ENCODE measurements at regions not wholly inside any gene's neighbourhood (a gene's known extent, or its start where the extent isn't known, plus 50 kb on each side); places are given as distances from the start of the nearest gene placed in this dataset.

GRCh38 chr2:221096706-221097567 lies 475.2 kb downstream of the EPHA4 start:
- TF ChIP-seq, protein P1, sequence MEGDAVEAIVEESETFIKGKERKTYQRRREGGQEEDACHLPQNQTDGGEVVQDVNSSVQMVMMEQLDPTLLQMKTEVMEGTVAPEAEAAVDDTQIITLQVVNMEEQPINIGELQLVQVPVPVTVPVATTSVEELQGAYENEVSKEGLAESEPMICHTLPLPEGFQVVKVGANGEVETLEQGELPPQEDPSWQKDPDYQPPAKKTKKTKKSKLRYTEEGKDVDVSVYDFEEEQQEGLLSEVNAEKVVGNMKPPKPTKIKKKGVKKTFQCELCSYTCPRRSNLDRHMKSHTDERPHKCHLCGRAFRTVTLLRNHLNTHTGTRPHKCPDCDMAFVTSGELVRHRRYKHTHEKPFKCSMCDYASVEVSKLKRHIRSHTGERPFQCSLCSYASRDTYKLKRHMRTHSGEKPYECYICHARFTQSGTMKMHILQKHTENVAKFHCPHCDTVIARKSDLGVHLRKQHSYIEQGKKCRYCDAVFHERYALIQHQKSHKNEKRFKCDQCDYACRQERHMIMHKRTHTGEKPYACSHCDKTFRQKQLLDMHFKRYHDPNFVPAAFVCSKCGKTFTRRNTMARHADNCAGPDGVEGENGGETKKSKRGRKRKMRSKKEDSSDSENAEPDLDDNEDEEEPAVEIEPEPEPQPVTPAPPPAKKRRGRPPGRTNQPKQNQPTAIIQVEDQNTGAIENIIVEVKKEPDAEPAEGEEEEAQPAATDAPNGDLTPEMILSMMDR (IDR thresholded peaks at IDR 0.05), result no peak
- TF ChIP-seq EP300 (IDR thresholded peaks at IDR 0.05; ENCODE audit: low read depth), result no peak
- TF ChIP-seq POLR2A (IDR thresholded peaks at IDR 0.05), result no peak
- TF ChIP-seq POLR2AphosphoS5 (IDR thresholded peaks at IDR 0.05), result no peak

Data from transverse colon (tissue), 4 donors.